ENCODE measurements at regions not wholly inside any gene's neighbourhood (a gene's known extent, or its start where the extent isn't known, plus 50 kb on each side); places are given as distances from the start of the nearest gene placed in this dataset.

GRCh38 chr12:47493801-47494200 lies 212.0 kb downstream of the RPAP3 start:
- H3K9me3 Mint-ChIP-seq: peaks cover 5% of the 10 kb centered on the region
- ChIA-PET CTCF (interaction anchor here (1.8 kb wide), 1 partner anchor 53 kb away, joined by 3 read pairs; no protein-coding TSS in a partner anchor), POLR2A (no interaction called here)
- peaks cover under 1% of the 10 kb centered on the region for H3K36me3 Mint-ChIP-seq (ENCODE audit: low read depth)
- H3K27me3 Mint-ChIP-seq: peaks cover 1% of the 10 kb centered on the region
- ATAC-seq: no peak
- DNase-seq: no peak
- TF ChIP-seq CTCF (IDR thresholded peaks at IDR 0.05): no peak
- H3K4me1 Mint-ChIP-seq (ENCODE audit: low read depth): no peaks in the 10 kb centered on the region
- intact Hi-C loops (cut with micrococcal nuclease): no loop called here
- H3K27ac Mint-ChIP-seq: no peak overlapping the region
- no peak overlapping the region for H3K4me3 Mint-ChIP-seq

GRCh38 chr12:47491516-47492305 lies 214.1 kb downstream of the RPAP3 start:
- POLR2A ChIA-PET: no interaction called here
- intact Hi-C loops (cut with micrococcal nuclease): no loop called here
- H3K27ac Mint-ChIP-seq: no peak overlapping the region
- H3K4me1 Mint-ChIP-seq (ENCODE audit: low read depth): peaks cover 13% of the 10 kb centered on the region
- peaks cover 1% of the 10 kb centered on the region for H3K27me3 Mint-ChIP-seq
- H3K4me3 Mint-ChIP-seq: no peak overlapping the region
- DNase-seq (no peak), ATAC-seq (no peak)
- peaks cover 9% of the 10 kb centered on the region for H3K36me3 Mint-ChIP-seq (ENCODE audit: low read depth)
- CTCF ChIA-PET: interaction anchor here (0.6 to 1.2 kb wide), 2 partner anchors 24 to 64 kb away, joined by 3 read pairs; no protein-coding TSS in a partner anchor
- TF ChIP-seq CTCF (IDR thresholded peaks at IDR 0.05): no peak
- H3K9me3 Mint-ChIP-seq: peaks cover 15% of the 10 kb centered on the region

GRCh38 chr12:47488888-47489287 lies 216.9 kb downstream of the RPAP3 start:
- H3K4me3 Mint-ChIP-seq: no peak overlapping the region
- ATAC-seq (no peak), DNase-seq (no peak)
- H3K27me3 Mint-ChIP-seq: peaks cover 1% of the 10 kb centered on the region
- ChIA-PET CTCF (interaction anchor here (2.0 kb wide), 1 partner anchor 148 kb away, joined by 4 read pairs; no protein-coding TSS in a partner anchor), POLR2A (no interaction called here)
- peaks cover 13% of the 10 kb centered on the region for H3K4me1 Mint-ChIP-seq (ENCODE audit: low read depth)
- H3K27ac Mint-ChIP-seq: no peak overlapping the region
- TF ChIP-seq CTCF (IDR thresholded peaks at IDR 0.05): no peak
- H3K9me3 Mint-ChIP-seq: peaks cover 19% of the 10 kb centered on the region
- H3K36me3 Mint-ChIP-seq (ENCODE audit: low read depth): peaks cover 11% of the 10 kb centered on the region
- intact Hi-C loops (cut with micrococcal nuclease): no loop called here

GRCh38 chr12:47481041-47481440 lies 224.8 kb downstream of the RPAP3 start:
- TF ChIP-seq CTCF (IDR thresholded peaks at IDR 0.05): no peak
- intact Hi-C loops (cut with micrococcal nuclease): no loop called here
- ChIA-PET POLR2A (no interaction called here), CTCF (no interaction called here)
- DNase-seq (no peak), ATAC-seq (no peak)
- Mint-ChIP-seq H3K9me3 (peaks cover 20% of the 10 kb centered on the region), H3K27me3 (no peaks in the 10 kb centered on the region), H3K36me3 (ENCODE audit: low read depth) (peaks cover under 1% of the 10 kb centered on the region), H3K27ac (no peak overlapping the region), H3K4me1 (ENCODE audit: low read depth) (no peaks in the 10 kb centered on the region), H3K4me3 (no peak overlapping the region)

GRCh38 chr12:47478426-47478825 lies 227.4 kb downstream of the RPAP3 start:
- Mint-ChIP-seq H3K36me3 (ENCODE audit: low read depth) (peaks cover 6% of the 10 kb centered on the region), H3K4me3 (no peak overlapping the region), H3K4me1 (ENCODE audit: low read depth) (peaks cover 2% of the 10 kb centered on the region), H3K9me3 (peaks cover 26% of the 10 kb centered on the region), H3K27me3 (no peaks in the 10 kb centered on the region), H3K27ac (no peak overlapping the region)
- CTCF ChIA-PET: no interaction called here
- TF ChIP-seq CTCF (IDR thresholded peaks at IDR 0.05): no peak
- DNase-seq (no peak), ATAC-seq (no peak)
- intact Hi-C loops (cut with micrococcal nuclease): no loop called here
- POLR2A ChIA-PET: no interaction called here

Measured in activated CD8-positive, alpha-beta T cell treated with anti-CD3 and anti-CD28 coated beads for 36 hours (primary cell).